K562 (cell line): ENCODE measurements at regions not wholly inside any gene's neighbourhood (a gene's known extent, or its start where the extent isn't known, plus 50 kb on each side); places are given as distances from the start of the nearest gene placed in this dataset.
A peak's percentile ranks its signal among the peaks of the same experiment; 100 is the strongest.

Experiments
- L3MBTL2 ChIP-seq: fragments of 450-650 bp; IDR thresholded peaks from 2 replicates; pipeline ENCODE4 v1.6.1; 2016; ENCODE audit warnings: mild to moderate bottlenecking, moderate library complexity
- MGA ChIP-seq: fragments of 450-650 bp; IDR thresholded peaks from 2 replicates; pipeline ENCODE4 v1.6.1; 2016; ENCODE audit warnings: mild to moderate bottlenecking, moderate library complexity
- TF ChIP-seq, protein P1 (sequence below), 2 experiments: IDR thresholded peaks; 2 replicates each; pipeline ENCODE4 v1.6.1; 2011; ENCODE audit warnings: borderline replicate concordance in 1 of 2, control low read depth in 1 of 2, low read depth in 1 of 2, low read length in 1 of 2, mild to moderate bottlenecking in 1 of 2, mixed read lengths in 1 of 2, moderate library complexity in 1 of 2; ENCODE audit not compliant: insufficient read depth in 1 of 2, insufficient read length in 1 of 2, poor library complexity in 1 of 2, severe bottlenecking in 1 of 2; ENCODE audit errors: extremely low read depth in 1 of 2

- TF ChIP-seq MGA (peak; percentile 47), L3MBTL2 (peak; percentile 59; the same call in 1 of the 2 replicates)
- TF ChIP-seq, protein P1, sequence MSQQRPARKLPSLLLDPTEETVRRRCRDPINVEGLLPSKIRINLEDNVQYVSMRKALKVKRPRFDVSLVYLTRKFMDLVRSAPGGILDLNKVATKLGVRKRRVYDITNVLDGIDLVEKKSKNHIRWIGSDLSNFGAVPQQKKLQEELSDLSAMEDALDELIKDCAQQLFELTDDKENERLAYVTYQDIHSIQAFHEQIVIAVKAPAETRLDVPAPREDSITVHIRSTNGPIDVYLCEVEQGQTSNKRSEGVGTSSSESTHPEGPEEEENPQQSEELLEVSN (IDR thresholded peaks at IDR 0.05; ENCODE audit: borderline replicate concordance in 1 of 2, extremely low read depth in 1 of 2, insufficient read depth in 1 of 2, insufficient read length in 1 of 2, low read depth in 1 of 2, low read length in 1 of 2, poor library complexity in 1 of 2, severe bottlenecking in 1 of 2), result peak; percentile 15 to 82
Observed at GRCh38 chr10:63972949-63973827, 452.0 kb downstream of the REEP3 start (continued).
